HCT116 (cell line): ENCODE measurements at regions not wholly inside any gene's neighbourhood (a gene's known extent, or its start where the extent isn't known, plus 50 kb on each side); places are given as distances from the start of the nearest gene placed in this dataset.

Source experiments
- ATAC-seq: fragments of 200-7000 bp; cut with Tn5 transposase; 2 replicates; pipeline ENCODE4 v1.9.1; 2020; ENCODE audit warnings: mild to moderate bottlenecking, moderate library complexity
- BruUV-seq: library from RNA; stranded (reverse); fragments of 400-500 nt; replicated peaks from 2 replicates; lab custom pipeline; 2021; lab: Mats Ljungman, UMichigan
- CTCF ChIA-PET: fragments of 300-600 bp; sonication (Branson Sonifier 250); formaldehyde crosslinking; loops from one replicate; lab custom pipeline; 2021; ENCODE audit warnings: antibody characterized with exemption; lab: Charles Lee
- POLR2A ChIA-PET: fragments of 300-600, 350-600 bp; sonication (Branson Sonifier 250); formaldehyde crosslinking; loops from one replicate; lab custom pipeline; 2021; ENCODE audit warnings: antibody characterized with exemption; lab: Charles Lee
- RAD21 ChIA-PET, 2 experiments: fragments of 300-600 bp; sonication (Branson Sonifier 250); formaldehyde crosslinking; loops; one replicate each; lab custom pipeline; 2023; ENCODE audit warnings: low total read pairs in 2 of 2; ENCODE audit not compliant: uncharacterized antibody in 2 of 2, unreplicated experiment in 2 of 2, low non-redundant PET in 1 of 2; lab: Charles Lee
- DNase-seq: peaks from one replicate; pipeline ENCODE4 v3.0.0-alpha.2; 2010; ENCODE audit warnings: low read depth, low spot score
- H2AFZ ChIP-seq: fragments of 200-600 bp; shearing (Covaris generic), sonication (generic); 2 replicates; pipeline ENCODE4 v1.6.1; 2017; ENCODE audit warnings: low read depth, mixed run types, mixed read lengths, antibody characterized with exemption, low read length; ENCODE audit not compliant: poor library complexity, severe bottlenecking
- H3K27ac ChIP-seq: 2 replicates; pipeline ENCODE4 v1.5.1; 2012; ENCODE audit warnings: low read depth, low read length
- H3K27me3 ChIP-seq: fragments of 200-600 bp; sonication (generic); 2 replicates; pipeline ENCODE4 v1.6.1; 2016; ENCODE audit warnings: mixed run types, low read length, mixed read lengths; ENCODE audit not compliant: insufficient read depth
- H3K36me3 ChIP-seq, 2 experiments: fragments of 200-500 bp in 1 of 2; fragments of 200-600 bp in 1 of 2; sonication (Bioruptor generic) in 1 of 2; sonication (generic) in 1 of 2; 2 replicates each; pipeline versions ENCODE4 v1.5.1 to v1.6.1; 2014 to 2016; ENCODE audit warnings: low read length in 2 of 2, inconsistent platforms in 1 of 2, mixed read lengths in 1 of 2, mixed run types in 1 of 2; ENCODE audit not compliant: insufficient read depth in 2 of 2, control insufficient read depth in 1 of 2
- H3K4me1 ChIP-seq, 2 experiments: fragments of 200-600 bp in 1 of 2; sonication (generic) in 1 of 2; 2 replicates each; pipeline versions ENCODE4 v1.5.1 to v1.6.1; 2012 to 2017; ENCODE audit warnings: low read length in 2 of 2, inconsistent platforms in 1 of 2, mild to moderate bottlenecking in 1 of 2, mixed read lengths in 1 of 2, mixed run types in 1 of 2, moderate library complexity in 1 of 2; ENCODE audit not compliant: insufficient read depth in 2 of 2, control insufficient read depth in 1 of 2
- H3K4me2 ChIP-seq: fragments of 200-600 bp; sonication (generic); 2 replicates; pipeline ENCODE4 v1.6.1; 2017; ENCODE audit warnings: mixed run types, low read length, mixed read lengths
- H3K4me3 ChIP-seq, 2 experiments: fragments of 200-600 bp in 1 of 2; sonication (generic) in 1 of 2; replicated peaks in 1 of 2; 2 replicates each; pipeline ENCODE4 v1.5.1; 2011 to 2016; ENCODE audit warnings: low read length in 2 of 2, control low read depth in 1 of 2, low read depth in 1 of 2, mild to moderate bottlenecking in 1 of 2, mixed read lengths in 1 of 2, mixed run types in 1 of 2
- H3K79me2 ChIP-seq: fragments of 200-600 bp; sonication (generic); 2 replicates; pipeline ENCODE4 v1.6.1; 2017; ENCODE audit warnings: mild to moderate bottlenecking, mixed run types, low read length, moderate library complexity, mixed read lengths; ENCODE audit not compliant: insufficient read depth
- H3K9ac ChIP-seq: fragments of 200-600 bp; sonication (generic); 2 replicates; pipeline ENCODE4 v1.6.1; 2016; ENCODE audit warnings: low read length, mixed read lengths
- H3K9me2 ChIP-seq: fragments of 200-600 bp; sonication (generic), shearing (Covaris generic); 2 replicates; pipeline ENCODE4 v1.6.1; 2017; ENCODE audit warnings: mixed run types, mild to moderate bottlenecking, moderate library complexity; ENCODE audit not compliant: insufficient read depth
- H3K9me3 ChIP-seq, 2 experiments: fragments of 200-500 bp in 1 of 2; fragments of 200-600 bp in 1 of 2; sonication (Bioruptor generic) in 1 of 2; sonication (generic) in 1 of 2; 2 replicates each; pipeline ENCODE4 v1.6.1; 2014 to 2017; ENCODE audit warnings: low read length in 2 of 2, mixed read lengths in 2 of 2, inconsistent platforms in 1 of 2, low read depth in 1 of 2, mild to moderate bottlenecking in 1 of 2, mixed run types in 1 of 2, moderate library complexity in 1 of 2; ENCODE audit not compliant: control insufficient read depth in 1 of 2, insufficient read depth in 1 of 2
- H4K20me1 ChIP-seq: fragments of 200-600 bp; sonication (generic), shearing (Covaris generic); 2 replicates; pipeline ENCODE4 v1.6.1; 2017; ENCODE audit warnings: mixed run types, mild to moderate bottlenecking, moderate library complexity; ENCODE audit not compliant: insufficient read depth
- ATF3 ChIP-seq: IDR thresholded peaks from 2 replicates; pipeline ENCODE4 v1.6.1; 2012
- EZH2phosphoT487 ChIP-seq: fragments of 200-600 bp; IDR thresholded peaks from 2 replicates; pipeline ENCODE4 v1.6.1; 2018; ENCODE audit warnings: antibody characterized with exemption, borderline replicate concordance
- REST ChIP-seq: IDR thresholded peaks from 2 replicates; pipeline ENCODE4 v1.6.1; 2012; ENCODE audit warnings: low read depth
- YY1 ChIP-seq: IDR thresholded peaks from 2 replicates; pipeline ENCODE4 v1.6.1; 2011; ENCODE audit warnings: low read length, low read depth, moderate library complexity, mild to moderate bottlenecking; ENCODE audit not compliant: insufficient replicate concordance; ENCODE audit errors: extremely low read depth
- ZBTB33 ChIP-seq: IDR thresholded peaks from 2 replicates; pipeline ENCODE4 v1.6.1; 2011; ENCODE audit warnings: mild to moderate bottlenecking, low read length, moderate library complexity; ENCODE audit not compliant: insufficient replicate concordance; ENCODE audit errors: extremely low read depth
- intact Hi-C: fragments of 100-400 bp; cut with micrococcal nuclease; formaldehyde crosslinking; loops from 2 replicates; pipeline ENCODE4 v1.10.0; 2022

GRCh38 chr15:31481142-31481541 lies 154.5 kb downstream of the KLF13 start:
- BruUV-seq: no TSS peak
- intact Hi-C loops: loop anchor here (10.0 kb wide), 2 partner anchors 116 to 816 kb away; no protein-coding TSS in a partner anchor
- POLR2A ChIA-PET: no interaction called here
- no peaks in the 10 kb centered on the region for H3K36me3 ChIP-seq
- H3K79me2 ChIP-seq: no peaks in the 10 kb centered on the region
- no peak for DNase-seq
- H3K4me1 ChIP-seq: no peaks in the 10 kb centered on the region
- no peaks in the 10 kb centered on the region for H3K27me3 ChIP-seq
- TF ChIP-seq YY1 (no peak), REST (no peak), ATF3 (no peak), EZH2phosphoT487 (no peak), ZBTB33 (no peak)
- H3K4me3 ChIP-seq: no peak overlapping the region
- no peak for ATAC-seq
- CTCF ChIA-PET: no interaction called here
- H3K9ac ChIP-seq: no peak overlapping the region
- no peaks in the 10 kb centered on the region for H3K9me2 ChIP-seq
- no peak overlapping the region for H2AFZ ChIP-seq
- RAD21 ChIA-PET: no interaction called here
- no peak overlapping the region for H3K27ac ChIP-seq
- H3K4me2 ChIP-seq: no peak overlapping the region
- no peaks in the 10 kb centered on the region for H3K9me3 ChIP-seq
- H4K20me1 ChIP-seq: no peaks in the 10 kb centered on the region
